ENCODE measurements at regions not wholly inside any gene's neighbourhood (a gene's known extent, or its start where the extent isn't known, plus 50 kb on each side); places are given as distances from the start of the nearest gene placed in this dataset.

DNA sequence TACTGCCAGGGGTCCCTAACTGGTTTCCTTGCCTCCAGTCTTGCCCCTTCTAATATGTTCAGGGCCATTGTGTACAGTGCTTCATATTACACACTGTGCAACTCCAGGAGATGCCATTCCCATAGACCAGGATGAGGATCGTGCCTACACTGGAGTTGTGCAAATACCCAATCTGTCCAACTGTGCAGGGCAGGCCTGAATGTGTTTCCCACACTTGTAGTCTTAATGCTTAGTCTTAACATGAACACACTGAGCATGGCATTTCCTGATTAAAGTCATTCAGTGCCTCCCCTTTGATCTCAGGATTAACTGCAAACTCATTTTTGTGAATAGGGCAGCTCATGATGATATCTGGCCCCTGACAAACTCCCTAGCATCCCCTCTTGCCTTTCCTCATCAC is 165.5 kb downstream of the TTC8 start:
- TF ChIP-seq CTCF (IDR thresholded peaks at IDR 0.05) (no peak), POLR2A (IDR thresholded peaks at IDR 0.05) (no peak)
- no peaks in the 10 kb centered on the region for H3K4me1 ChIP-seq
- H3K27me3 ChIP-seq, result no peaks in the 10 kb centered on the region
- intact Hi-C loops (cut with DNase I; ENCODE audit: low total_unique reads), result no loop called here
- H3K9me3 ChIP-seq, result no peaks in the 10 kb centered on the region
- no peak overlapping the region for H3K4me3 ChIP-seq
- DNase-seq, result no peak
- no peak overlapping the region for H3K27ac ChIP-seq
- H3K36me3 ChIP-seq, result no peaks in the 10 kb centered on the region

DNA sequence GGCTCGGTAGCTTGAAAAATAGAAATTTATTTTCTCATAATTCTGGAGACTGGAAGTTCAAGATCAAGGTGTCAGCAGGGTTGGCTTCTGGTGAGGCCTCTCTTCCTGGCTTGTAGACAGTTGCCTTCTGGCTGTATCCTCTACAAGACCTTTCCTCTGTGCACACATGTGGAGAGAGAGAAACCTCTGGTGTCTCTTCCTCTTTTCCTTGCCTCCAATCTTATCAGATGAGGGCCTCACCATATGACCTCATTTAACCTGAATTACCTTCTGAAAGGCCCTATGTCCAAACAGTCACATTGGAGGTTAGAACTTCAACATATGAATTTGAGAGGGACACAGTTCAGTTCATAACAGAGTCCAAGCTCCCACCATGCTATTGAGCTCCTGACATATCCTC is 166.4 kb downstream of the TTC8 start:
- intact Hi-C loops (cut with DNase I; ENCODE audit: low total_unique reads), result no loop called here
- TF ChIP-seq POLR2A (IDR thresholded peaks at IDR 0.05), result no peak
- no peak for TF ChIP-seq CTCF (IDR thresholded peaks at IDR 0.05)
- H3K27me3 ChIP-seq, result no peaks in the 10 kb centered on the region
- no peak overlapping the region for H3K4me3 ChIP-seq
- no peaks in the 10 kb centered on the region for H3K4me1 ChIP-seq
- H3K9me3 ChIP-seq, result no peaks in the 10 kb centered on the region
- DNase-seq, result no peak
- H3K27ac ChIP-seq, result no peak overlapping the region
- no peaks in the 10 kb centered on the region for H3K36me3 ChIP-seq

- Histone ChIP-seq H3K27me3 (no peaks in the 10 kb centered on the region), H3K4me1 (no peaks in the 10 kb centered on the region), H3K9me3 (no peaks in the 10 kb centered on the region), H3K27ac (no peak overlapping the region), H3K4me3 (no peak overlapping the region), H3K36me3 (no peaks in the 10 kb centered on the region)
- no peak for TF ChIP-seq CTCF (IDR thresholded peaks at IDR 0.05)
- TF ChIP-seq POLR2A (IDR thresholded peaks at IDR 0.05), result no peak
- intact Hi-C loops (cut with DNase I; ENCODE audit: low total_unique reads), result no loop called here
- DNase-seq, result no peak
Observed at GRCh38 chr14:88992011-88992410, 167.6 kb downstream of the TTC8 start.

DNA sequence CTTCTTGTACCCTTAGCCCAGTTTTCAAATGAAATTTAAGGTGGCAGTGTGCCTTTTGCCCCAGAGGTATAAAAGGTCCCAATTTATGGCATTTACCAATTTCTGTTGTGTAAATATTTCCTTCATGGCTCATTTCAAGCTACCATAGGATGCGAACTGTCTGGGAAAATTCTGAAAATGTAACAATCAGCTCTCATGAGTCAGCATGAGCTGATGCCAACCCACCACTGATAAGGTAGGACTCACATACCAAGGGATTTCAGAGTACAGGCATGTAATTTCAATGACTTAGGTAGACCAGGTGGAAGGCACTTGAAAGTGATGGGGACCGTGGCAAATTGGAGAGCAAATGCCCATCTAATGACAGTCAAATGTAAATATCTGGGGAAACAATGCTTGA is 169.5 kb downstream of the TTC8 start:
- DNase-seq, result no peak
- H3K27me3 ChIP-seq, result no peaks in the 10 kb centered on the region

More for the DNA sequence above, 169.5 kb downstream of the TTC8 start:
- Histone ChIP-seq H3K36me3 (no peaks in the 10 kb centered on the region), H3K9me3 (no peaks in the 10 kb centered on the region), H3K4me1 (no peaks in the 10 kb centered on the region), H3K27ac (no peak overlapping the region), H3K4me3 (no peak overlapping the region)
- TF ChIP-seq CTCF (IDR thresholded peaks at IDR 0.05) (no peak), POLR2A (IDR thresholded peaks at IDR 0.05) (no peak)
- intact Hi-C loops (cut with DNase I; ENCODE audit: low total_unique reads), result no loop called here
